SJSA1 (cell line): ENCODE measurements at regions not wholly inside any gene's neighbourhood (a gene's known extent, or its start where the extent isn't known, plus 50 kb on each side); places are given as distances from the start of the nearest gene placed in this dataset.
"Not testable (repeated sequence)": the region's sequence is repeated elsewhere in the genome, so short reads cannot be mapped to it uniquely, and the experiment has no call there.

Experiments
- DNase-seq, 2 experiments: peaks; one replicate each; pipeline ENCODE4 v3.0.0-alpha.2; 2015 to 2020; ENCODE audit warnings: low spot score in 2 of 2, low read depth in 1 of 2
- H3K27ac ChIP-seq: fragments of 250-450 bp; sonication (Bioruptor Pico); 2 replicates; pipeline ENCODE4 v1.5.1; 2020; ENCODE audit warnings: mild to moderate bottlenecking, moderate library complexity
- H3K27me3 ChIP-seq: fragments of 250-450 bp; sonication (Bioruptor Pico); replicated peaks from 2 replicates; pipeline ENCODE4 v1.5.1; 2020; ENCODE audit warnings: mild to moderate bottlenecking, moderate library complexity
- H3K36me3 ChIP-seq: fragments of 250-450 bp; sonication (Bioruptor Pico); 2 replicates; pipeline ENCODE4 v1.5.1; 2020; ENCODE audit warnings: mild to moderate bottlenecking
- H3K4me1 ChIP-seq: fragments of 250-450 bp; sonication (Bioruptor Pico); replicated peaks from 2 replicates; pipeline ENCODE4 v1.6.1; 2021; ENCODE audit warnings: mild to moderate bottlenecking
- H3K4me3 ChIP-seq: fragments of 250-450 bp; sonication (Bioruptor Pico); 2 replicates; pipeline ENCODE4 v1.5.1; 2020; ENCODE audit warnings: mild to moderate bottlenecking
- H3K9me3 ChIP-seq: fragments of 250-450 bp; sonication (Bioruptor Pico); replicated peaks from 2 replicates; pipeline ENCODE4 v1.5.1; 2020; ENCODE audit warnings: mild to moderate bottlenecking

DNA sequence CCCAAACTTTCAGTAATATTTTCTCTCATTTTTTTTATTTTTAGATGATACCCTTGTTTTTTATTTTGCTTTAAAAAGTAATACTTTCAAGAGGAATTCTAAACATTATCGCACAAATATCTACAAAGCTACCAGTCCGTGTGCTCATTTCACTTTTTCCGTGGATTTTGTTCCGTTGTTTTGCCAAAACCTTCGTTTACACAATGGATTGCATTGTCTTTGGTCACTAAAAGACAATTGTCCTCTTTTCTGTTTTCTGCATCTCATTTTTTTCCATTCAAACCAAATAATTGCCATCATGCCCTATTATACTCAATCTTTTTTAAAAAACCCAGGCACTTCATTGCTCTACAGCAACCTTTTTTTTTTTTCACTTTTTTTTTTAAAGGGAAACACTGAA is 214.9 kb downstream of the CXXC4 start:
- no peaks in the 10 kb centered on the region for H3K36me3 ChIP-seq
- no peak overlapping the region for H3K27ac ChIP-seq
- no peak overlapping the region for H3K4me3 ChIP-seq
- no peaks in the 10 kb centered on the region for H3K4me1 ChIP-seq
- no peak for DNase-seq
- no peaks in the 10 kb centered on the region for H3K27me3 ChIP-seq
- H3K9me3 ChIP-seq: no peaks in the 10 kb centered on the region

DNA sequence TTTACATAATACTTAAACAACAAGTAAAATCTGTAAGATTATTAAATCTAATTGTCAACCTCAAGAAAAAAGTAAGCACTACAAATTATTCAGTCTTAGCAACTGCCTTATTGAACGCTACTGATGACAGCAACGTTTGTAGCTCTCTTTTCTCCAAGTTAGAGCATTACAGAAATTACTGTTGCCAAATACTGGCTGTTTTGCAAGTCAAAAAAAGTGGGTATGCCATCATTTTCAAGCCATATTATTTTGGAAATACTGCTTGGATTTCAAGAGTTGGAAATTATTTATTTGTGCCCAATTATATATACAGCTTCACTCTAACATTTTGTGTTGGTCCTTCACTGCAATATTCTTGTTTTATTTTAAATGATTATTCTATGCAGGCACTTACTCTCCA is 221.7 kb downstream of the CXXC4 start:
- H3K36me3 ChIP-seq: no peaks in the 10 kb centered on the region
- no peak overlapping the region for H3K27ac ChIP-seq
- H3K4me1 ChIP-seq: no peaks in the 10 kb centered on the region
- no peak overlapping the region for H3K4me3 ChIP-seq
- no peaks in the 10 kb centered on the region for H3K9me3 ChIP-seq
- DNase-seq: no peak
- no peaks in the 10 kb centered on the region for H3K27me3 ChIP-seq

GRCh38 chr4:104269603-104270002 is 225.1 kb downstream of the CXXC4 start:
- not testable (repeated sequence) for H3K9me3 ChIP-seq, H3K36me3 ChIP-seq, DNase-seq, H3K27me3 ChIP-seq, H3K4me1 ChIP-seq, H3K27ac ChIP-seq, H3K4me3 ChIP-seq

DNA sequence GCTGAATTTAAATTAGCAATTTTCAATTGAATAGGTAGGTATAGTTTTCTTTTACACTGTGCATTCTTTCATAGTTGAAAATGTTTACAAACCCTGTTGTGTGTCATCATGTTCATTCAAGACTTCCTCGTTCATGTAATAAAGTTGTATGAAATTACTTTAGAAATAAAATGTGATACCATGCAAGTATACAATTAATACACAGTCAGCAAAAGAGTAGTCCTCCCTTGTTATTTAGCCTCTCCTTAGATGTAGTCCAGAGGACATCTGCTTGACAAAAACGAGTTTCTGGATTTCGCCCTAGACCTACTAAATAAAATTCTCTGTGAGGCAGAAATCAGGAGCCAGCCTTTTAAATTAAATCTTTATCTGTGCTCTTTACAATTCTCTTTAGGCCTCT is 231.6 kb downstream of the CXXC4 start:
- no peaks in the 10 kb centered on the region for H3K27me3 ChIP-seq
- H3K36me3 ChIP-seq: no peaks in the 10 kb centered on the region
- no peak for DNase-seq
- H3K4me1 ChIP-seq: no peaks in the 10 kb centered on the region
- no peak overlapping the region for H3K27ac ChIP-seq
- H3K9me3 ChIP-seq: no peaks in the 10 kb centered on the region
- H3K4me3 ChIP-seq: no peak overlapping the region

DNA sequence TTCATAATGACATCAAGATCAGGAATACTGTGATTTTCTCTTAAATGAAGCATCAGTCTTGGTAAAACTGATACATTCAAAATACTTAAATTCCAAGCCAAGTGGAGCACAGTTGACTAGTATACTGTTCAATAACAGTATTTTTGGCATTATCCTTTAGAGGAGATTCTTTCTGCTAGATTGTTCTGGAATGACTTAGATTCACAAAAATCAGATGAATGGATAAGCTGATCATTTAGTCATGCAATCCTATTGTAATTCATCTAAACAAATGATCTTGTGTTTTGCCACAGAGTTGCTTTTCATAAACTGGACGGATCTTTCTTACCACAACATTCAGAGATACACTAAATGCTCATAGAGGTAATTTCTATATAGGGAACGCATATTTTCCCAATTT is 232.0 kb downstream of the CXXC4 start:
- no peaks in the 10 kb centered on the region for H3K27me3 ChIP-seq
- DNase-seq: no peak
- no peaks in the 10 kb centered on the region for H3K9me3 ChIP-seq
- no peaks in the 10 kb centered on the region for H3K36me3 ChIP-seq
- H3K27ac ChIP-seq: no peak overlapping the region
- H3K4me1 ChIP-seq: no peaks in the 10 kb centered on the region
- H3K4me3 ChIP-seq: no peak overlapping the region

GRCh38 chr4:104248726-104249125 is 246.0 kb downstream of the CXXC4 start:
- Histone ChIP-seq H3K4me3 (no peak overlapping the region), H3K27me3 (no peaks in the 10 kb centered on the region), H3K4me1 (no peaks in the 10 kb centered on the region), H3K9me3 (no peaks in the 10 kb centered on the region), H3K36me3 (no peaks in the 10 kb centered on the region), H3K27ac (no peak overlapping the region)
- no peak for DNase-seq

- Histone ChIP-seq H3K27ac (no peak overlapping the region), H3K4me1 (no peaks in the 10 kb centered on the region), H3K27me3 (no peaks in the 10 kb centered on the region), H3K4me3 (no peak overlapping the region), H3K36me3 (no peaks in the 10 kb centered on the region), H3K9me3 (no peaks in the 10 kb centered on the region)
- no peak for DNase-seq
Observed at GRCh38 chr4:104235967-104236366, 258.7 kb downstream of the CXXC4 start.

DNA sequence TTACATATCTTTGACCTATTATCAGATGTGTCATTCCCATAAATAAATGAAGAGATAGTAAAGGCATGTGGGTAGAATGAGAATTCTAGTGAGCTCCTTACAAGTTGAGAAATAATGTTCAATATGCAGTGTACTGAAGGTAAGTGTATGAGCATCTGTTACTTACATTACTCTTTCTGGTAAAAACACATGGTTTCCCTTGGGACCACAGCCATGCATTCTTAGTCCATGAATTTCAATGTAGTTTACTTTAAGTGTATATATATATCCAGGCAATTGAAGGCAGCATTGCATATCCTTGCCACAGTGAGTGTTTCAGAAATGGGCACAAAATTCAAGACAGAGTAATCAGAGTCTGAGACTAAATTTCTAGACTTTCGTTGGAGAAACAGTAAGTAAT is 277.2 kb downstream of the CXXC4 start:
- Histone ChIP-seq H3K36me3 (no peaks in the 10 kb centered on the region), H3K27ac (no peak overlapping the region), H3K9me3 (no peaks in the 10 kb centered on the region), H3K27me3 (no peaks in the 10 kb centered on the region), H3K4me3 (no peak overlapping the region), H3K4me1 (no peaks in the 10 kb centered on the region)
- DNase-seq: no peak

- Histone ChIP-seq H3K9me3 (no peaks in the 10 kb centered on the region), H3K27ac (no peak overlapping the region), H3K4me1 (no peaks in the 10 kb centered on the region), H3K4me3 (no peak overlapping the region), H3K27me3 (no peaks in the 10 kb centered on the region), H3K36me3 (no peaks in the 10 kb centered on the region)
- DNase-seq: no peak
Observed at GRCh38 chr4:104211657-104212056, 283.0 kb downstream of the CXXC4 start.

- Histone ChIP-seq H3K4me3 (no peak overlapping the region), H3K36me3 (no peaks in the 10 kb centered on the region)
- DNase-seq: no peak
Observed at GRCh38 chr4:104210420-104210819, 284.3 kb downstream of the CXXC4 start.

GRCh38 chr4:104206784-104207183 is 287.9 kb downstream of the CXXC4 start:
- no peaks in the 10 kb centered on the region for H3K27me3 ChIP-seq
- H3K9me3 ChIP-seq: no peaks in the 10 kb centered on the region
- H3K36me3 ChIP-seq: no peaks in the 10 kb centered on the region
- H3K27ac ChIP-seq: no peak overlapping the region
- no peak for DNase-seq
- no peaks in the 10 kb centered on the region for H3K4me1 ChIP-seq
- no peak overlapping the region for H3K4me3 ChIP-seq

More at GRCh38 chr4:104210420-104210819, 284.3 kb downstream of the CXXC4 start:
- no peaks in the 10 kb centered on the region for H3K27me3 ChIP-seq
- H3K4me1 ChIP-seq: no peaks in the 10 kb centered on the region
- no peak overlapping the region for H3K27ac ChIP-seq
- H3K9me3 ChIP-seq: no peaks in the 10 kb centered on the region

GRCh38 chr4:104205116-104205515 is 289.6 kb downstream of the CXXC4 start:
- no peak overlapping the region for H3K4me3 ChIP-seq
- no peak overlapping the region for H3K27ac ChIP-seq
- H3K36me3 ChIP-seq: no peaks in the 10 kb centered on the region
- DNase-seq: no peak
- no peaks in the 10 kb centered on the region for H3K9me3 ChIP-seq
- no peaks in the 10 kb centered on the region for H3K27me3 ChIP-seq
- H3K4me1 ChIP-seq: no peaks in the 10 kb centered on the region

DNA sequence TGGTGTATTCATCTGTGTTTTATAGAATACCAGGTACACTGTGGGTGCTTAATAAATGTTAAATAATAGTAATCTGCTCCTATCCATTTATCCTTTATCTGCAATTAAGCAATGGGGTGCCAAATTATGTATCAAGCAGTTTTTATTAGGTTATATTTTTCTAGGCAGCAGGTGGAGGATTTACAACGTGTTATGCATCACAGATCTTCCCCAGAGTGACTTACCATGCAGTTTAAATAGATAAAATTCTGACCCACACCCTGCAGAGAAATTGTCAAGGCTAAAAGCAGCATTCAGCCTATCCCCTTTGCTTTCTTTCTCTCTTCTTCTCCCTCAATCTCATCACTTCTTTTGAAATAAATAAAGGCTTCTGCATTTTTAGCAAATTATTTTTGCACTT is 306.4 kb downstream of the CXXC4 start:
- Histone ChIP-seq H3K36me3 (no peaks in the 10 kb centered on the region), H3K27me3 (no peaks in the 10 kb centered on the region), H3K4me1 (no peaks in the 10 kb centered on the region), H3K4me3 (no peak overlapping the region), H3K27ac (no peak overlapping the region), H3K9me3 (no peaks in the 10 kb centered on the region)
- DNase-seq: no peak

DNA sequence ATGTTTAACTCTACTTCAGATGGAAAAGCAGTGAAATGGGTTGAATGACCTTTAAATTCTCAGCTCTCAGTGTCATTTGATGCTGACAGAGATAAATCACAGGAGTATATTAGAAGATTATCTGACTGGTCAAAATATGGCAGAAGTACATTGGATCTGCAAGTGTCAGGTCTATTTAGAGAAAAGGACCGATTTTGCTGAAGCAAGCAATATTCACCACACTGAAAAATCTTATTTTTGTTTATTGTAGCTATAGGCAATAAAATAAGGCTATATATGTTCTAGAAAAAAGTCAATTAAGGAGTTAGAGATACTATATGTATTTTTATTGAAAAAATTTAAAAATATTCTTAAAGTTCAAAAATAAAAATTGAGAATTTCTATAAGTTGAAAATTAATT is 325.3 kb downstream of the CXXC4 start:
- H3K36me3 ChIP-seq: no peaks in the 10 kb centered on the region
- no peaks in the 10 kb centered on the region for H3K27me3 ChIP-seq
- H3K9me3 ChIP-seq: no peaks in the 10 kb centered on the region
- H3K4me1 ChIP-seq: no peaks in the 10 kb centered on the region
- no peak overlapping the region for H3K4me3 ChIP-seq
- DNase-seq: no peak
- no peak overlapping the region for H3K27ac ChIP-seq

DNA sequence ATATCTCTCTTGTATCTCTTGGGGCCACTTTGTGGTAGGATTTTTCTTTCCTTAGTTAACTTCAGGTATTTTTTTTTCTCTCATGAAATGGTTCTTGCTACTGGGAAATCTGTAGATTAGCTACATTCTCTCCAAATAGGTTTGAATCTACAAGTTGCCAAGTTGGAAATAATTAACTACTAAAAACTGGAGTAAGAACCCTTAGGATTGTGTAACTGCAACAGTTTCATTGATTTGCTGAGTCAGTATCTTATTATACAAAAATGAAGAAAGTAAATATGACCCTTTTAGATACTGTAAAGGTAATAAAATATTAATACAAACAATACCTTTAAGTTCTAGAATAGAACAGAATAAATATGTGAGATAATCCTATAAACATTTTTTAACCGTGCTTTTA is 327.9 kb downstream of the CXXC4 start:
- Histone ChIP-seq H3K27me3 (no peaks in the 10 kb centered on the region), H3K4me3 (no peak overlapping the region), H3K36me3 (no peaks in the 10 kb centered on the region), H3K27ac (no peak overlapping the region), H3K9me3 (no peaks in the 10 kb centered on the region), H3K4me1 (no peaks in the 10 kb centered on the region)
- DNase-seq: no peak
